ENCODE measurements at regions not wholly inside any gene's neighbourhood (a gene's known extent, or its start where the extent isn't known, plus 50 kb on each side); places are given as distances from the start of the nearest gene placed in this dataset.

DNA sequence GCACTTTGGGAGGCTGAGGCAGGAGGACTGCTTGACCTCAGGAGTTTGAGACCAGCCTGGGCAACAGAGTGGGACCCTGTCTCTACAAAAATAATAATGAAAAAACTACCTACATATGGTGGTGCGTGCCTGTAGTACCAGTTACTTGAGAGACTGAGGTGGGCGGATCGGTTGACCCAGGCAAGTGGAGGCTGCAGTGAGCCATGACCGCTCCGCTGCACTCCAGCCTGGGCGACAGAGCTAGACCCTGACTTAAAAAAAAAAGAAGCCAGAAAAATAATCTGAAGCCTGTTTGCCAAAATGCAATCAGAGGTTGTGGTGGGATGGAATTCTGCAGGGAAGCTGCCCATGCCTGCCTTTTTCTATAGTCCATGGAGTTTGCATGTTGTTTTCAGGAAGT lies 50.4 kb upstream of the GGTA1 start:
- DNase-seq: no peak

DNA sequence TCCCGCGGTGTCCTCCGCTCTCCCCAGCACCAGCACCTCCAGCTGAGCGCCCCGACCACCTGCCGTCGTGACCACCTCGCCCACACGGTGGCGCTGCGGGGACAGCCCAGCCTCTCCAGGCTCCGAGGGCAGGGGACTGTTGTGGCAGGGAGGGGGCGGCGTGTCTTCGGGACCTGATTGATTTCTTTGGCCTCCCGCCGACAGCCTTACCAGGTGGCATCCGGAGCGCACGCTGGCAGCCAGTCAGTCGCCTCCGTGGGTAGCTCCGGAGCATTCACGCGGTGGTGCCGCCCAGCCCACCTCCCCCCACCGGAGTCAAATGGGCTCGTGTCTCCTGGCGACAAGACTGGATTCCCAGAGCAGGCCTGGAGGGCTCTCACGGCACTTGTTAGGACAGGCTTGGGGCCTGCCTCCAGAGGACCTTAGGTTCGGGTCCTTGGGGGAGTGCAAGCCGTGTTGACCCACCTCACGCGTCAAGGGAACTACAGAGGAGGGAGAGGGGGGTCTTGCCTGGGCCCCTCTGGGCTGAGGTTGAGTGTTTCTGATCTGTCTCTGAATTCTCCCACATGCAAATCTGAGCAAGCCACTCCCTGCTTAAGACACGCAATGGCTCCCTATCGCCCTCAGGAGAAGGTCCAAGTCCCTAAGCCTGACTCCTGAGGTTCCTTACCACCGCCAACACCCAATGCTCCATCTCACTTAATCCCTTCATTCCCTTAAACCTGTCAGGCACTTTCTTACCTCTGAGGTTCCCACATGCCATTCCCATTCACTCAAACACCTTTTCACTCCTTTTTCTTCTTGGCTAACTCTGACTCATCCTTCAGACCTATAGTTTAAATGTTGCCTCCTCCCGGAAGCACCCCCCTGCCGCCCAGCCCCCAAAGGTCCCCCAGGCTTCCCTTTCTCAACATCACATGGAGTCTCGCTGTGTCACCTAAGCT lies 51.2 kb upstream of the GGTA1 start:
- peak; percentile 53 for DNase-seq

DNA sequence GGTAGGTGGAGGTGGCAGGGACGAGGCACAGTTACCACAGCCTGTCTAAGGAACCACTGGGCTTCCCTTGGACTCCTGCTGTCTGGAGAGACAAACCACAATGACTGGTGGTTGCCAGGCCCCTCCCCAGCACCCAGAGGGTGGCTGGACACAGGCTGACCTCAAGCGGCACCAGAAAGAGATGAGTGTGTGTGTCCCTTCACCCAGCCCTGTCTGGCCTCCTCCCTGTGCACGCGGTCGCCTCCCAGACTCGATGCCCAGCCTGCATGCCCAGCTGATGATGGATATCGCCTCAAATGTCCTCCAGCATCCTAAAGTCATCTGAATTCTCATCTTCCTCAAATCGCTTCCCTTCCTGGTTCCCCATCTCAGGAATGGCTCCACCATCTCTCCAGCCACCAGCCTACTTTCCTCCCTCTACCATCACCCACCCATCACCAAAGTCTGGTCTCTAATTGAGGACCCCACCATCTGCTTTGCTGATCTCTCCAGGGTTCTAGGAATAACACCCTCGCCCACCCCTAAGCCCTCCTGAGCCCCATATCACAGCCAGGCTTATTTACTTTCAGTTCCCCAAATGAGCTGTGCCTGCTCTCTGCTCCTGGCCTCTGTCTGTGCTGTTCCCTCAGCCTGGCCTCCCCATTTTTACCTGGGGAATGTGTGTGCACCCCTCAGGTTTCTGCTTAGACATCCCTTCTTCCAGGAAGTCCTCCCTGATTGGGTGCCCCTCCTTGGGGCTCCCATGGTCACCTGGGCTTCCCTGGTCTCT lies 52.5 kb upstream of the GGTA1 start:
- no peak for DNase-seq

DNA sequence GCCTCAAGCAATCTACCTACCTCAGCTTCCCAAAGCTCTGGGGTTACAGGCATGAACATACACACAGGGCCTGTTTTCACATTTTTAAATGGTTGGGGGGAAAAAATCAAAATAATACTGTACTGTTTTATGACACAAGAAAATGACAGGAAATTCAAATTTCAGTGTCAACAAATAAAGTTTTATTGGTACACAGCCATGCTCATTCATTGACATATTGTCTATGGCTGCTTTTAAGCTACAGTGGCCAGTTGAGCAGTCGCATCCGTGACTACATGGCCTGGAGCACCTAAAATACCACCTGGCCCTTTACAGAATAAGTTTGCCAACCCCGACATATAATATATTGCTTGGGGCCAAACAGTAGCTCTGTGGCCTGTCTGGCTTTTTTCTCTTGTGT lies 56.4 kb upstream of the GGTA1 start:
- DNase-seq: no peak

DNA sequence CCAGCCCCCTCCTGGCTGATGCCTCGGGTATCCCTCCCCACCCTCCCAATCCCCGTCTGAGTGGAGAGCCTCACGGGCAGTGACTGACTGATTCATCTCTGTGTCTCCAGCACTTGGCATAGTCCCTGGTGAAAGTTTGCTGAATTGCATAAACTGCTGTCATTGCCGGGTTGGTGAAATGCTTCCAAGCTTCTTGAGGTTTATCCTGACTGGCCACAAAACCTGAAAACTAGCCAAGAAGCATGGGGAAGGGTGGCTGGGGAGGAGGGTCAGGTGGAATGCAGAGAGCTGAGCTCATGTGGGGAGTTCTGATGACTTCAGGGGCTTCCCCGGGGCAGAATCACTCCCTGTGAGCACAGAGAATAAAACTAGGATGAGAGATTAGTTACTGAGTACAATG lies 56.9 kb upstream of the GGTA1 start:
- DNase-seq: no peak

DNA sequence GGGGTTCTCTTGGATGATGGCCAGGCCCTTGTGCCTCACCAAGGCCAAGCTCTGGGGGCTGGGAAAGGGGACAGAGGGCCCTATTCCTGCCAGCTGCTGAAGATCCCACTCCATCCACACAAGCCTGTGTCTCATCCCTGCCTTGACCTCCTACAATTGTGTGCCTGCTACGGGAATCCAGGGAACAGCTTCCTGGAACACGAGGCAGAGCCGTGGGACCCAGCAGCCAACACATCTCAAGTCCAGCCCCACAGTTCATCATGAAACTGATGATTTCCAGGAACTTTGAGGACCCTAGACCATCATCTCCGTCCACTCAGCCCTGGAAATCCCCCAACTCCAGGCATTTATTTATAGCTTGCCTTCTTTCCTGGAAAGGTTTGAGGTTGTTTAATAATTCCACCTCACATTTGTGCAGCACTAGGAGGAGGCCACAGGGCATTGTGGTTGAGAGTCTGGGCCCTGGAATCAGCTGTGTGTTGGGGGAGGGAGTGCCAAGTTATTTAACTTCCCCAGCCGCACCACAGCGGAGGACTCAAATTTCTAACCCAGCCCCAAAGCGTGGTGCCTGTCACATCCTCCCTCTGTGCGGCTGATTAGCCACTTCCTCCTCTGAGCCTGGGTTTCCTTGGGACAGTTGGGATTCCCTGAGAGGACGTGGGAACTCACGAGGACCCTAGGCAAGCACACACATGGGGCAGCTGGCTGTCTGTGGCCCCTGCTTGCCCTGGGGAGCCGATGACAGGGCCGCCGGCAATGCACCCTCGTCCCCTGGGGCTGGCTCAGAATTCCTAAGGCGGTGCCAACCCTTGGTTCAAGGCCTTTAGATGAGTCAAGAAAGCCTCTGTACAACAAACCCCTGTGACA lies 58.2 kb upstream of the GGTA1 start:
- no peak for DNase-seq

DNA sequence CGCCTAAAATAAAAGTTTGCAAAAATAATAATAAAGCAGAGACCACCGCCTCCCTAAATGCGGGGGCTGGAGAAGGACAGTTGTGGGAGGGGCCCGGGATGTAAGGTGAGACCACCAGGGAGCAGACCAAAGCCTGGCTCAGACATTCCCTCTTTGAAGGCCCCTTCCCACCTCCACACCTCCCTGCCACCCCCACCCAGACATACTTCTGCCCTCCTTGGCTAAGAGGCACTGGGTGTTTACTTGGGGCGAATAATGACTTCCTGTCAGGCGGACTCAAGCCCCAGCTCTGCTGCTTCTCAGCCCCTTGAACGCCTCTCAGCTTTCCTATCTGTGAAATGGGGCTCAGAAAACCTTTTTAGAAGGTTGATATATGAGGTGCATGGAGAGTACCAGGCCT lies 58.8 kb upstream of the GGTA1 start:
- no peak for DNase-seq

DNA sequence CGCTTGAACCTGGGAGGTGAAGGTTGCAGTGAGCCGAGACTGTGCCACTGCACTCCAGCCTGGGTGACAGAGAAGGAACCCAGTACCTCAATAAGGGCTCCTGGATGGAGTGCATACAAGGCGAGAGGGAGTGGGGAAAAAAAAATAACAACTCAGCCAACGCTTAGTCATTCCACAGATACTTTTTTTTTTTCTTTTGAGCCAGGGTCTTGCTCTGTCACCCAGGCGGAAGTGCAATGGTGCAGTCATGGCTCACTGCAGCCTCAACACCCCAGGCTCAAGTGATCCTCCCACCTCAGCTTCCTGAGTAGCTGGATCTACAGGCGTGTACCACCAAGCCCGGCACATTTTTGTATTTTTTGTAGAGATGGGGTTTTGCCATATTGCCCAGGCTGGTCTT lies 59.5 kb upstream of the GGTA1 start:
- no peak for DNase-seq

DNA sequence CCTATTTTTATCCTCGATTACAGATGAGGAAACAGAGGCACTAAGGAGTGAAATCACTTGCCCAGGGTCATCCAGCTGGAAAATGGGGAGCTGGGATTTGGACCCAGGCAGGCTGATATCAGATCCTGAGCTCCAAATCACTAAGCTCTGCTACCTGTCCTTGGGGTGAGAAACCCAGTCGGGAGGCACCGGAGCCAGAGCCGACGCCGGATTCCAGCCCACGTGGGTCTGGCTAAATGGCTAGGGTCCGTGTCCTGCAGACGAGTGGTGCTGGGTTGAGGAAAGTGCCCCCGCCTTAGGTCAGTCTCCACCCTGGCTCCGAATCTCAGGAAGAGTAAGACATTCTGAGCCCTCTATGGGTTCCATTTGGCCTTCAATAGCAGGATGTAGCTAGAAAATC lies 61.3 kb upstream of the GGTA1 start:
- no peak for DNase-seq

DNA sequence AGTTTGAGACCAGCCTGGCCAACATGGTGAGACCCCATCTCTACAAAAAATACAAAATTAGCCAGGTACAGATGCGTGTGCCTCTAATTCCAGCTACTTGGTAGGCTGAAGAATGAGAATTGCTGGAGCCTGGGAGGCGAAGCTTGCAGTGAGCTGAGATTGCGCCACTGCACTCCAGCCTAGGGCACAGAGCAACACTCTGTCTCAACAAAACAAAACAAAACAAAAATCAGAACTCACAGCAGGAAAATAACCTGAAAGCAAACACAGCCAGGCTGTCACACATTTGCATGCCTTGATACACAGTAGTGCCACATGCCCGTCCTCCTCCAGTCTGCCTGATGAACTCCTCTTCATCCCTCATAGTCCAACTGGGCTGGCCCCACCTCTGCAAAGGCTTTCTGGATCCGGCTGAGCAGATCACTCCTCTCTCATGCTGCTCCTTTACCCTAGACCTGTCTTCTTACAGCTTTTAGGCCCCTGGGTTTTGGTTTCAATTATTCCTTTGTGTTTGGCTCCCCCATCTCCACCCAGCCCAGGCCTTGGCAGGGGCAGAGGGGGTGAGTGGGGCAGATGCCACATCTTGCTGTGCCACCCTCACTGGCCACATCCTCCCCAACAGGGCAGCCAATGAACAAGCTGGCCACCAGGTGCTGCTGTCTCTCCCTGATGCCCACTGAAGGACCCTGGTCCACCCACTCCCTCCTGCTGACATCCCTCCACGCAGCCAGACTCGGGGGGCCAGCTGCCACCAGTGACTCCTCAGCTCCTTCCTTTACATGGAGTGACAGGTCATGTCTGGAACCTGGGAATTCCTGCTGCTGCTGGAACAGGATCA lies 62.0 kb upstream of the GGTA1 start:
- DNase-seq: no peak

DNA sequence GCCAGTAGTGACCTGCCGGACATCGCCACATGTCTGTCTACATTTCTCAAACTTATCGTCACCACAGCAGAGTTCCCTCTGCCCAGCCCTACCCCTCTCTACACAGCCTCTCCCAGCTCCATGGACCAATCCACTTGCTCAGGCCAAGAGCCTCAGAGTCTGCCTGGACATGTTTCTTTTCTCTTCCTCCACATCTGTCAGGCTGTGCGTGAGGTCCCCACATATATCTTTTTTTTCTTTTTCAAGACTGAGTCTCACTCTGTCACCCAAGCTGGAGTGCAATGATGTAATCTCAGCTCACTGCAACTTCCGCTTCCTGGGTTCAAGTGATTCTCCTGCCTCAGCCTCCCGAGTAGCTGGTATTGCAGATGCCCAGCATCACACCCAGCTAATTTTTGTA lies 62.7 kb upstream of the GGTA1 start:
- DNase-seq: no peak

DNA sequence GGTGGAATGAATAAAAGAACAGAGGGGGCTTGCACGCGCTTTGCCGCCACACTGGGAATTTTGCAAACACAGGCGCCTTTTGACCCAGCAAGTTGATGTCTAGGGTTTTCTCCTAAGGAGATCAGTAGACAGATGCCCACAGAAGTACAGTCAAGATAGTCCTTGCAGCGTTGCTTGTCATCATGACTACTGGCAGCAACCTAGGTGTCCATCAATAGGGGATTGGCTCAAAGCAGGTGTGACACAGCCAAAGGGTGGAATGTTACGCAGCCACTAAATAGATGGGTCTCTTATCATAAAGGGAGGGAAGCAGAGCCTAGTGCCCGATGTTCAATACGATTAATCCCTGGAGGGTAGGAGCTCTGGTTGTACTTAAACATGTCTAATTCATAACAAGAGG lies 63.8 kb upstream of the GGTA1 start:
- no peak for DNase-seq

DNA sequence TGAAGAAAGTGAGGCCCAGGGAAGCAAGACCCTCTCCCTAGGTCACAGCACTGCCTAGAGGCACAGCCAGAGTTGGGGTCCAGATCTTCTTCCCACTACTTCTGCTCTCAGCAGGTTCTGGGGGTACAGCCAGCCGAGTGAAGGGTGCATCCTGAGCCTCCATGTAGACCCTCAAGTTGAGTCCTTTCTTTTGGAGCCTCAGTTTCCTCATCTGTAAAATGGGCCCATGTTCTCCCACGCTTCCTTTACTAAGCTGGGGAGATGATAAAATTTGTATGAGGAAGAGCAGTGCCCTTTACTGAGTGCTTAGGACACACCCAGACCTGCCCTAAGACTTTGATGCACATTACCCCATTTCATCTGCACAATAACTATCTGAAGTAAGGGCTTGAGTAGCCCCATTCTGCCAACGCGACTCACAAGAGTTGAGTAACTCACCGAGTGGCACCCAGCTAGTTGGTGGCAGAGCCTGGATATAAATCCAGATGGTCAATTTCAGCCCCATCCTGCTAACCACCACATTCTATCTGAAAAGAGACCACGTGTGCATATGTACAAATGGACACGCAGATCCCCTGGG lies 64.3 kb upstream of the GGTA1 start:
- no peak for DNase-seq

DNA sequence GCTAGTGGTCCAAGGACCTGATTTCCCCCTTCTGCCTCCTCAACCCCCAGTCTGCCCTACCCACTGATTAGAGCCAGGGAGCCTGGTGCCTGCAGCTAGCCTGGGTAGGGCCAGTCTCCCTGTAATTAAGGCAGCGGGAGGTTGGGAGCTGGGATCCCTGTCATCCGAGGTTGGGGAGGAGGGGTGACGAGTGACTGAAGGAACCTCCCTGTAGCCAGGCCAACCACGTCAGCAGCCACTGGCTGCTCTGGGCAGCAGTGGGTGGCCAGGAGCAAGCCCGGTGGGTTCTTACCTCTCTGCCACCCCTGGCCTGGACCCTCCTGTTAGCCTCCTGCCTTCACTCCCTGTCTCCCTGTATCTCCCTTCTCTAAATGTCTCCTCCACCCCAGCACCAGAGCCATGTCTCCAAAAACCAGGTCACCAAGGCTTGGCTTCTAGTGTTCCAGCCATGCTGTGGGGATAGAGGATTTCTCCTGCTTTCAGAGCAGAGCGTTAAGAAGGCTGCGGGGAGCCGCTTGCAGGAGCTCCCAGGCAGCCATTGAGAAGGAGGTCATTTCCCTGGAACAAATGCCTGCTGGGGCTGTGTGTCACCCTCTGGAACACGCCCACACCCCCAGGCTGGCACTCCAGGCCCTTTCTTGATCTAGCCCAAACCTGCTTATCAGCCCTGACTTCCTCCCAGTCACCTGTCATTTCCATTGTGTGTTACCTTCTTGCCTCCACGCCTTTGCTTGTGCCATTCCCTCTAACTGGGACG lies 65.0 kb upstream of the GGTA1 start:
- DNase-seq: no peak

DNA sequence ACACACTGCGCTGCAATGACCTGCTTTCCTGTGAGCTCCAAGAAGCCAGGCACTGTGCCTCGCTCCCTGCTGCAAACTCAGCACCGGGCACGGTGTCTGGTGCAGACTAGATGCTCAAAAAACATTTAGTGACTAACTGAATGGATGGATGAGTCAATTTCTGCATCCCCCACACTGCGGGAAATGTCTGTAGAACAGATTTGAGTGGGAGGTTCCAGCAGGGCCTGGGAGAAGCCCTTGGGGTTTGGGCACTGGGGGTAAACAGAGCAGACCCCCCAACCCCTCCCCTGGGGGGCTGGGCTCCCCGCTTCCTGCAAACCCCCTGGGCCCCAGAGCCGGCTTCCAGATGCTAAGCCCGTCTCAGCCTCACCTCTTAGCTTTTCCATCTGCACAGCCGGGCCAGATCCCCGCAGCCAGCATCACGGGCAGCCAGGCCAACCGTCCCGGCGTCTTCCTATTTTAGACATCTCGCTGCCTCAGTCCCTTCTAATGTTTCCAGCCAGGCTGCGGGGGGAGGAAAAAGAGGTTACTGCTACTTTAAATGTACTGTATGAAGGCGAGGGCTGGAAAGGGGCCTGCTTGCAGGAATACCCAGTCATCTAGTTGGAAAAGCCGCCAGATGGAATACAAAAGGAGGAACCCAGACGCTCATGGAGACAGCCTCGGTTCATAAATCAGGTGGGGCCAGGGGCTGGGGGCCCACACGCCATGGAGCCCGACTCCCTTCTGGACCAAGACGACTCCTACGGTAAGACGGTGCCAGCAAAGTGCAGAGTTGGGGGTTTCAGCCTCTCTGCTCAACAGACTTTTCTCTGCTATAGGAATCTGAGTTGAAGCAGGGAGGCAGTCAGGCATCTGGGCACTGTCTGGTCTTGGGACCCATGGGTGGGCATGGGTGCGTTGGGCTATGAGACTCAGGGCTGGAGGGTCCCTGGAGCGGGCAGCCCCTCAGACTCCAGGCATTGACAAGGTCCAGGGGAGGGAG lies 67.1 kb upstream of the GGTA1 start:
- no peak for DNase-seq

DNA sequence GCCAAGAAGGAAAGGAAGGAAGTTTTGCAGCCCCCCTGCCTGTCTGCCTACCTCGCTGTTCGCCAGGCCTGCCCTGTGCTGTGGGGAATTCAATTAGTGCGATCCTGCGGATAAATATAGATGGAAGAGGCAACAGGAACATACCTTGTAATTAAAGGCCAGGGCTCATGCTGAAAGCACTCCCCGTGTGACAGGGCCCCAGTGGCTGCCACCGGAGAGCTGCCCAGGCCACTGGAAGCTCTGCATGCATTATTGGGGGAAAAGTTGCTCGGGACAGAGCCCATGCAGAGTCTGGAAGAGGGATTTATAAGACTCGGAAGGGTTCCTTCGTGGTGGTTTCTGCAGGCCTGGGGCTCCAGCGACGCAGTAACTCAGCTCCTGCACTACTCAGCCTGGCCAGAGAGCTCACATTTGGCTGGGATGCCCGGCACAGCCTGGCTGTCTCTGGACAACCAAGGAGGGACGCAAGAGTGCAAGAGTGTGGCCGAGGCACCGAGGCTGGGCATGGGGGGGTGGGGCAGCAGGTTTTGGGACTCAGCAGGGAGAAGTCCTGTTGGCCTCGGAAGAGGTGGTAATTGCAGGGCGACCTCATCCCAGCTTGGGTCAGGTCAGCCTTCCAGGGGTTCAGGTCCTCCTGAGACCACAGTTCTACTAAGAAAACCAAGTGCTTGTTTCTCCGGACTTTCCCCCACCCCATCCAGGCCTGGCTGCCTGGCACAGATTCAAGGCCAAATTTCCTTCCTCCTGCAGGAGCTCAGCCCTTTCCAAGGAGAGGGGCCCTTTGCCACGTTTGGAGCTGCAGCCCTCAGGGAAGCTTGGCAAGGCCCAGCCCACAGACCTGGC lies 68.1 kb upstream of the GGTA1 start:
- DNase-seq: no peak

DNA sequence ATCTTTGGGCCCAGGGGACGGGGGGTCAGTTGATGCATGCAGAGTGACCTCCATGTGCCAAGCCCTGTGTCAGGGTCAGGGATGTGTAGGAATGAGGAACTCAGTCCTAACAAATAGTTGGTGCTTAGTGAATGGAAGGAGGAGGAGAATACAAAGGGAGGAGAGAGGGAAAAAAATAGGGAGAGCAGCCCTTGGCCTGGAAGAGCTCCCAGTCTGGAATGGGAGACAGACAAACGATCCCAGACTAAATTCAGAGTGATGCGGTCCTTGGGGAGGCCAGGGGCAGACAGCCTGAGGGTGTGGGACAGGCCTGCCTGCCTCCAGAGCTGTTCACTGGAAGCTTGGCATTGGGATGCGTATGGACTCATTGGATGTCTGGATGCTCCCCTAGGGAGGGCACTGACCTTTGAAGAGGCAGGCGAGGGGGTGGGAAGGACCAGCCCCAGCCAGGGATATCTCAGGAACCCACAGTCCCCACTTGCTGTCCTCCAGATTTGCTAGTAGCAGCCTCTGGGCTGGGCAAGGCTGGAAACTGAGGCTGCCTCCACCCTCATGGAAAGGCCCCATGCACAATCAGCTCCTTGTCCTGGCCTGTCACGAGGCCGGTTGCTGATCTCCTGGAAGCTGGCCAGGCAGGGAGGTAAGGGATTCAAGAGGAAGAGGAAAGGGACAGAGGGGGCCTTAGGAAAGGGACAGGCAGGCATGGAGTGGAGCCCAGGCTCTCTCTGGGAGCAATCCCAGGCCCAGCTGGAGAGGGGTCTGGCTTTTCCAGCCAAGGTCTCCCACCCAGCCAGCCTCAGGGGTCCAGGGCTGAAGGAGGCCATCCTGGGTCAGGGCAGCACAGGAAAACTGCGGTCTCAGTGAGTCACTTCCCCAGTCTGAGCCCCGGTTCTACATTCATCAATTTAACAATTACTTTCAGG lies 69.0 kb upstream of the GGTA1 start:
- DNase-seq: no peak

DNA sequence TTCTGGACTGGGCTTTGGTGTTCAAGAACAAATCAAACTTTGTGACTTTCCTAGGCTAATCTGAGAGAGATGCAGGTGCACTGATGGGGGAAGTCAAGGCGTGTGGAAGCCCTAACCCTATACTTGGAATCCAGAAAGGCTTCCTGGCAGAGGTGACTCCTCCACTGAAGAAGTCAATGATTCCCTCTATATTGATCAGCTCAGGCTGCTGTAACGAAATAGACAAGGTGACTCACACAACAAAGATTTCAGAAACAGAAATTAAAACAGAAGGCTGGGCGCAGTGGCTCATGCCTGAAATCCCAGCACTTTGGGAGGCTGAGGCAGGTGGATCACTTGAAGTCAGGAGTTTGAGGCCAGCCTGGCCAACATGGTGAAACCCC lies 69.6 kb upstream of the GGTA1 start:
- no peak for DNase-seq

All from NCI-H524 treated with DMSO at 0.1 percent for 48 hours (cell line).